ENCODE measurements at regions not wholly inside any gene's neighbourhood (a gene's known extent, or its start where the extent isn't known, plus 50 kb on each side); places are given as distances from the start of the nearest gene placed in this dataset.

GRCh38 chr13:69649063-69649392, 458.6 kb upstream of the ATXN8OS start:
- no peak for TF ChIP-seq CTCF (IDR thresholded peaks at IDR 0.05; ENCODE audit: borderline replicate concordance)
- intact Hi-C loops (cut with micrococcal nuclease), result no loop called here
- Histone ChIP-seq H3K4me3 (no peak overlapping the region), H3K27me3 (ENCODE audit: low read depth) (no peaks in the 10 kb centered on the region), H3K36me3 (no peaks in the 10 kb centered on the region), H3K27ac (replicated peaks) (no peak overlapping the region), H3K9me3 (replicated peaks) (peaks cover 15% of the 10 kb centered on the region), H3K4me1 (no peaks in the 10 kb centered on the region)
- no peak for DNase-seq

- Histone ChIP-seq H3K27ac (replicated peaks) (no peak overlapping the region), H3K27me3 (ENCODE audit: low read depth) (no peaks in the 10 kb centered on the region), H3K9me3 (replicated peaks) (peaks cover 20% of the 10 kb centered on the region), H3K36me3 (no peaks in the 10 kb centered on the region), H3K4me3 (no peak overlapping the region), H3K4me1 (no peaks in the 10 kb centered on the region)
- DNase-seq, result no peak
- TF ChIP-seq CTCF (IDR thresholded peaks at IDR 0.05; ENCODE audit: borderline replicate concordance), result no peak
- intact Hi-C loops (cut with micrococcal nuclease), result no loop called here
Observed at GRCh38 chr13:69648340-69649062, 459.1 kb upstream of the ATXN8OS start.

GRCh38 chr13:69644447-69644846, 463.2 kb upstream of the ATXN8OS start:
- Histone ChIP-seq H3K9me3 (replicated peaks) (peaks cover 25% of the 10 kb centered on the region), H3K4me3 (no peak overlapping the region), H3K27me3 (ENCODE audit: low read depth) (no peaks in the 10 kb centered on the region), H3K27ac (replicated peaks) (no peak overlapping the region), H3K36me3 (no peaks in the 10 kb centered on the region), H3K4me1 (no peaks in the 10 kb centered on the region)
- TF ChIP-seq CTCF (IDR thresholded peaks at IDR 0.05; ENCODE audit: borderline replicate concordance), result no peak
- DNase-seq, result no peak
- intact Hi-C loops (cut with micrococcal nuclease), result no loop called here

- TF ChIP-seq CTCF (IDR thresholded peaks at IDR 0.05; ENCODE audit: borderline replicate concordance), result no peak
- H3K4me3 ChIP-seq, result no peak overlapping the region
- no peak for DNase-seq
- no peaks in the 10 kb centered on the region for H3K4me1 ChIP-seq
- no peak overlapping the region for H3K27ac ChIP-seq (replicated peaks)
- intact Hi-C loops (cut with micrococcal nuclease), result no loop called here
- no peaks in the 10 kb centered on the region for H3K27me3 ChIP-seq (ENCODE audit: low read depth)
- peaks cover 25% of the 10 kb centered on the region for H3K9me3 ChIP-seq (replicated peaks)
- H3K36me3 ChIP-seq, result no peaks in the 10 kb centered on the region
Observed at GRCh38 chr13:69641773-69642172, 465.9 kb upstream of the ATXN8OS start.

GRCh38 chr13:69633044-69633443, 474.6 kb upstream of the ATXN8OS start:
- peaks cover 19% of the 10 kb centered on the region for H3K9me3 ChIP-seq (replicated peaks)
- no peak overlapping the region for H3K4me3 ChIP-seq
- H3K36me3 ChIP-seq, result no peaks in the 10 kb centered on the region
- H3K4me1 ChIP-seq, result no peaks in the 10 kb centered on the region
- TF ChIP-seq CTCF (IDR thresholded peaks at IDR 0.05; ENCODE audit: borderline replicate concordance), result no peak
- intact Hi-C loops (cut with micrococcal nuclease), result no loop called here
- H3K27ac ChIP-seq (replicated peaks), result no peak overlapping the region
- H3K27me3 ChIP-seq (ENCODE audit: low read depth), result no peaks in the 10 kb centered on the region
- DNase-seq, result no peak
